Endothelial cell of umbilical vein (primary cell): ENCODE measurements at regions not wholly inside any gene's neighbourhood (a gene's known extent, or its start where the extent isn't known, plus 50 kb on each side); places are given as distances from the start of the nearest gene placed in this dataset.

Experiments used
- BruUV-seq: library from RNA; stranded (reverse); fragments of 400-500 nt; replicated peaks from 2 replicates; lab custom pipeline; 2021; lab: Mats Ljungman, UMichigan
- CTCF ChIA-PET: fragments of 300-600, 350-600 bp; sonication (Branson Sonifier 250); formaldehyde crosslinking; loops from one replicate; lab custom pipeline; 2021; ENCODE audit warnings: antibody characterized with exemption, inconsistent platforms; lab: Charles Lee
- POLR2A ChIA-PET: fragments of 300-600, 350-600 bp; sonication (Branson Sonifier 250); formaldehyde crosslinking; loops from one replicate; lab custom pipeline; 2021; ENCODE audit warnings: antibody characterized with exemption, inconsistent platforms; lab: Charles Lee
- DNase-seq: peaks from one replicate; pipeline ENCODE4 v3.0.0-alpha.2; 2011; ENCODE audit warnings: low read depth, low spot score
- FAIRE-seq: peaks from 2 replicates; lab custom pipeline; 2011; peaks lifted over from hg19 to GRCh38; lab: Jason Lieb, UNC
- H2AFZ ChIP-seq: 2 replicates; pipeline ENCODE4 v1.6.0; 2012; ENCODE audit warnings: low read depth, low read length, control low read depth, inconsistent platforms
- H3K27ac ChIP-seq: 2 replicates; pipeline ENCODE4 v1.5.1; 2011; ENCODE audit warnings: low read depth, mild to moderate bottlenecking, control low read depth, low read length, moderate library complexity; ENCODE audit not compliant: insufficient read depth
- H3K27me3 ChIP-seq, 2 experiments: 2 replicates each; pipeline versions ENCODE4 v1.6.0 to v1.6.1; 2011; ENCODE audit warnings: low read length in 2 of 2, mixed read lengths in 1 of 2; ENCODE audit not compliant: control insufficient read depth in 2 of 2, insufficient read depth in 2 of 2
- H3K36me3 ChIP-seq, 2 experiments: 2 replicates in 1 of 2; 3 replicates in 1 of 2; pipeline ENCODE4 v1.5.1; 2011; ENCODE audit warnings: low read length in 2 of 2, mild to moderate bottlenecking in 1 of 2, moderate library complexity in 1 of 2; ENCODE audit not compliant: control insufficient read depth in 2 of 2, insufficient read depth in 2 of 2; ENCODE audit errors: extremely low read depth in 1 of 2
- H3K4me1 ChIP-seq: 3 replicates; pipeline ENCODE4 v1.5.1; 2011; ENCODE audit warnings: mild to moderate bottlenecking, low read length; ENCODE audit not compliant: control insufficient read depth, insufficient read depth; ENCODE audit errors: extremely low read depth
- H3K4me2 ChIP-seq: 2 replicates; pipeline ENCODE4 v1.6.1; 2011; ENCODE audit warnings: low read length, control low read depth, mixed read lengths; ENCODE audit not compliant: insufficient read depth
- H3K4me3 ChIP-seq, 3 experiments: fragments of 200-600 bp in 1 of 3; sonication (generic), shearing (Covaris generic) in 1 of 3; replicated peaks in 1 of 3; 2 replicates each; pipeline ENCODE4 v1.5.1; 2011 to 2016; ENCODE audit warnings: control low read depth in 3 of 3, low read length in 3 of 3, mild to moderate bottlenecking in 2 of 3, inconsistent platforms in 1 of 3, low read depth in 1 of 3, moderate library complexity in 1 of 3; ENCODE audit not compliant: insufficient read depth in 1 of 3
- H3K79me2 ChIP-seq: 2 replicates; pipeline ENCODE4 v1.6.0; 2012; ENCODE audit warnings: low read length, inconsistent platforms; ENCODE audit not compliant: control insufficient read depth, insufficient read depth
- H3K9ac ChIP-seq: replicated peaks from 2 replicates; pipeline ENCODE3; 2011; ENCODE audit warnings: low read length, control low read depth; ENCODE audit not compliant: insufficient read depth; ENCODE audit errors: extremely low read depth
- H3K9me1 ChIP-seq: replicated peaks from 3 replicates; pipeline ENCODE4 v1.6.0; 2011; ENCODE audit warnings: mild to moderate bottlenecking, low read length; ENCODE audit not compliant: control insufficient read depth, insufficient read depth; ENCODE audit errors: extremely low read depth
- H3K9me3 ChIP-seq: replicated peaks from 2 replicates; pipeline ENCODE4 v1.5.1; 2012; ENCODE audit warnings: low read length, inconsistent platforms; ENCODE audit not compliant: control insufficient read depth, insufficient read depth
- H4K20me1 ChIP-seq: replicated peaks from 2 replicates; pipeline ENCODE3; 2011; ENCODE audit warnings: mild to moderate bottlenecking, low read length; ENCODE audit not compliant: control insufficient read depth, insufficient read depth; ENCODE audit errors: extremely low read depth
- EZH2 ChIP-seq: IDR thresholded peaks from 2 replicates; pipeline ENCODE4 v1.6.1; 2012; ENCODE audit warnings: borderline replicate concordance, low read depth, mild to moderate bottlenecking, moderate library complexity, low read length, inconsistent platforms; ENCODE audit not compliant: severe bottlenecking
- FOS ChIP-seq: IDR thresholded peaks from 2 replicates; pipeline ENCODE4 v1.6.1; 2011; ENCODE audit warnings: mild to moderate bottlenecking, low read length, moderate library complexity, borderline replicate concordance; ENCODE audit not compliant: insufficient read depth
- GATA2 ChIP-seq: IDR thresholded peaks from 2 replicates; pipeline ENCODE4 v1.7.0; 2011; ENCODE audit warnings: low read depth, mild to moderate bottlenecking, moderate library complexity, mixed read lengths, low read length; ENCODE audit not compliant: insufficient read length, insufficient read depth
- JUN ChIP-seq: IDR thresholded peaks from 2 replicates; pipeline ENCODE4 v1.6.1; 2011; ENCODE audit warnings: borderline replicate concordance, low read depth; ENCODE audit not compliant: insufficient read length, insufficient read depth
- MAX ChIP-seq: IDR thresholded peaks from 2 replicates; pipeline ENCODE4 v1.6.1; 2011; ENCODE audit not compliant: insufficient read depth, insufficient read length
- MYC ChIP-seq: IDR thresholded peaks from one replicate; pipeline ENCODE4 v1.6.1; 2011; ENCODE audit warnings: mild to moderate bottlenecking, low read depth, low read length
- POLR2A ChIP-seq: IDR thresholded peaks from 2 replicates; pipeline ENCODE4 v1.6.1; 2012; ENCODE audit warnings: low read depth, mild to moderate bottlenecking, control low read depth, low read length
- POLR2AphosphoS5 ChIP-seq: IDR thresholded peaks from 2 replicates; pipeline ENCODE4 v1.6.1; 2012; ENCODE audit warnings: low read depth, mild to moderate bottlenecking, control low read depth, low read length, moderate library complexity; ENCODE audit not compliant: insufficient read depth
- dilution Hi-C: fragments of 300-500 bp; cut with MboI; formaldehyde crosslinking; loops from one replicate; pipeline ENCODE4 v1.15.0; 2019; ENCODE audit warnings: low sequenced_read_pairs; ENCODE audit not compliant: extremely low pct_ligation_motif_present
- intact Hi-C: fragments of 100-400 bp; cut with micrococcal nuclease; formaldehyde crosslinking; loops from one replicate; pipeline ENCODE4 v1.10.0; 2022
- TF ChIP-seq, protein P1 (sequence below), 2 donors: IDR thresholded peaks; 1 replicate in 1 of 2; 2 replicates in 1 of 2; pipeline ENCODE4 v1.5.1; 2011; ENCODE audit warnings: low read length in 2 of 2, mild to moderate bottlenecking in 2 of 2, moderate library complexity in 2 of 2, control low read depth in 1 of 2, inconsistent platforms in 1 of 2, low read depth in 1 of 2; ENCODE audit not compliant: insufficient read depth in 1 of 2; ENCODE audit errors: extremely low read depth in 1 of 2

- Histone ChIP-seq H2AFZ (no peak overlapping the region), H3K9me1 (no peaks in the 10 kb centered on the region), H3K9ac (no peak overlapping the region), H3K4me1 (no peaks in the 10 kb centered on the region), H3K79me2 (no peaks in the 10 kb centered on the region), H3K27me3 (no peaks in the 10 kb centered on the region), H3K9me3 (no peaks in the 10 kb centered on the region), H3K4me3 (no peak overlapping the region), H4K20me1 (no peaks in the 10 kb centered on the region), H3K36me3 (no peaks in the 10 kb centered on the region), H3K4me2 (no peak overlapping the region), H3K27ac (no peak overlapping the region)
- FAIRE-seq, result no peak
- DNase-seq, result no peak
- TF ChIP-seq MYC (no peak), POLR2A (no peak), JUN (no peak), EZH2 (no peak), POLR2AphosphoS5 (no peak), FOS (no peak), GATA2 (no peak), MAX (no peak)
- TF ChIP-seq, protein P1, sequence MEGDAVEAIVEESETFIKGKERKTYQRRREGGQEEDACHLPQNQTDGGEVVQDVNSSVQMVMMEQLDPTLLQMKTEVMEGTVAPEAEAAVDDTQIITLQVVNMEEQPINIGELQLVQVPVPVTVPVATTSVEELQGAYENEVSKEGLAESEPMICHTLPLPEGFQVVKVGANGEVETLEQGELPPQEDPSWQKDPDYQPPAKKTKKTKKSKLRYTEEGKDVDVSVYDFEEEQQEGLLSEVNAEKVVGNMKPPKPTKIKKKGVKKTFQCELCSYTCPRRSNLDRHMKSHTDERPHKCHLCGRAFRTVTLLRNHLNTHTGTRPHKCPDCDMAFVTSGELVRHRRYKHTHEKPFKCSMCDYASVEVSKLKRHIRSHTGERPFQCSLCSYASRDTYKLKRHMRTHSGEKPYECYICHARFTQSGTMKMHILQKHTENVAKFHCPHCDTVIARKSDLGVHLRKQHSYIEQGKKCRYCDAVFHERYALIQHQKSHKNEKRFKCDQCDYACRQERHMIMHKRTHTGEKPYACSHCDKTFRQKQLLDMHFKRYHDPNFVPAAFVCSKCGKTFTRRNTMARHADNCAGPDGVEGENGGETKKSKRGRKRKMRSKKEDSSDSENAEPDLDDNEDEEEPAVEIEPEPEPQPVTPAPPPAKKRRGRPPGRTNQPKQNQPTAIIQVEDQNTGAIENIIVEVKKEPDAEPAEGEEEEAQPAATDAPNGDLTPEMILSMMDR (IDR thresholded peaks at IDR 0.05; ENCODE audit: extremely low read depth in 1 of 2, insufficient read depth in 1 of 2, low read depth in 1 of 2, low read length in 2 of 2), result no peak
- intact Hi-C loops, result no loop called here
- dilution Hi-C loops, result no loop called here
- POLR2A ChIA-PET, result no interaction called here
- BruUV-seq, result no TSS peak
- CTCF ChIA-PET, result no interaction called here
These were observed 50.5 kb upstream of the DTNBP1 start for GRCh38 chr6:15713325-15713724.
